Activated CD8-positive, alpha-beta memory T cell treated with anti-CD3 and anti-CD28 coated beads for 4 hours (primary cell): ENCODE measurements at regions not wholly inside any gene's neighbourhood (a gene's known extent, or its start where the extent isn't known, plus 50 kb on each side); places are given as distances from the start of the nearest gene placed in this dataset.
"Not testable (repeated sequence)": the region's sequence is repeated elsewhere in the genome, so short reads cannot be mapped to it uniquely, and the experiment has no call there.

Source experiments
- DNase-seq, 2 donors: peaks; one replicate each; pipeline ENCODE4 v3.0.0-alpha.2; 2020; ENCODE audit warnings: low read depth in 2 of 2

GRCh38 chr11:3514635-3515424, 127.0 kb downstream of the ART5 start:
- DNase-seq = not testable (repeated sequence)

GRCh38 chr11:3513311-3513710, 128.5 kb downstream of the ART5 start:
- DNase-seq = not testable (repeated sequence)

DNA sequence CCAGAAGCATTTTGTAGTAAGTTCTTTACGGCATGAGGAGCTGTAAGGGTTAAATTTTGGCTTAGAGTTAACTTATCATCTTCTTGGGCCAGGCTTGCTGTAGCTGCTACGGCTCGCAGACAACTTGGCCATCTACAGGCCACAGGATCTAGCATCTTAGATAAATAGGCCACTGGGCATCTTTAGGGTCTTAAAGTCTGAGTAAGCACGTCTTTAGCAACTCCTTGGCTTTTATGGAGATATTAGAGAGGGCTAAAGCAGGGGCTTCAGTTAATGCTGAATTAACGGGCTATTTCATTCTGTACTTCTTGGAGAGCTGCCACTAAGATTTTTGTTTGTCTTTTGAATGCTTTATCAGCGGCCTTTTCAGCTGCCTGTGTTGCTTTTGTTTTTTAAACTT, 129.0 kb downstream of the ART5 start:
- not testable (repeated sequence) for DNase-seq

DNA sequence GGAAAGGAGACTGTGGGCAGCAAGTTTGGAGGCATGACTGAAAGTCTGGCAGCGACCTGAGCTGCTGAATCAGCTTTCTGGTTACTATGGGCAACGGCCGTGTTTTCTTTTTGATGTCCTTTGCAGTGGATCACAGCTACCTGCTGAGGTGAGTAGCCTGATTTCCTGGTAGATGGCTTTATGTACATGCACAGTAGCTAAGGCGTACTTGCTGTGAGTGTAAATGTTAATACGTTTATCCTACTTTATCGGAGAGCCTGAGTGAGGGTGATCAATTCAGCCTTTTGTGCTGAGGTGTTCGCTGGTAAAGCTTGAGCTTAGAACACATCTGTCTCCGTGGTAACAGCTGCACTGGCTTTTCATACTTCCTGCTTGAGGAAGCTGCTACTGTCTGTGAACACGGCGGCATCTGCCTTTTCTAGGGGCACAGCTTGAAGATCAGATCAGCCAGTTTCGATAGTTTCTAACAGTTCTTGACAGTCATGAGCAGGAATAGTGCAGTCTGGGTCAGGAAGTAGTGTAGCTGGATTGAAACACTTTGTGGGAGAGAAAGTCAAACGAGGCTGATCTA, 129.6 kb downstream of the ART5 start:
- DNase-seq = not testable (repeated sequence)

DNA sequence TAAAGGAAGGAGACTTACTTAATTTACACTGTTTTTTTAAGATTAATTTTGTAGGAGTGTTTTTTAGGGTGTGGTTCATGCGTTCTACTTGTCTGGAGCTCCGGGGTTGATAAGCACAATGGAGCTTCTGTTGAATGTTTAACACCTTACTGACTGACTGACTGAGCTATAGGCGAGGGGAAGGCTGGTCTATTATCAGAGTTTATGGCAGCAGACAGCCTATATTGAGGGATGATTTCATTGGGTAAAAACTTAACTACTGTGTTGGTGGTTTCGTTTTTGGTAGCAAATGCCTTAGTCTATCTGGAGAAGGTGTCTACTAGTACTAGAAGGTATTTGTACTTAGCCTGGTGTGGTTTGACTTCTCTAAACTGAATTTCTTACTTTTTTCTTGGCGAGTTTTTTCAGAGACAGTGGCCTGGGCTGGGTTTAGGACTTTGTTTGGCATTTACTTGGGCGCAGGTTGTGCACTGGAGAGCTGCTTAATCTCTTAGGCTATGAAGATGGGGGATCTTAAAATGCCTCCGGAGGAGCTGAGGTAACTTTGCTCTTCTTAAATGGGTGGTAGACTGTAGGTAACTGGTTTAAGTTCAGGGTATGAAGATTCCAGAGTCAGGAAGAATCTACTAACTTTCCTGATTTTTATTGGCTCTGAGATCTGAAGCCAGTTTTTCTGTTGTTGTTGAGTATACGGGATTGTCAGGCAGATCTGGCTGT, 130.2 kb downstream of the ART5 start:
- DNase-seq = not testable (repeated sequence)

DNA sequence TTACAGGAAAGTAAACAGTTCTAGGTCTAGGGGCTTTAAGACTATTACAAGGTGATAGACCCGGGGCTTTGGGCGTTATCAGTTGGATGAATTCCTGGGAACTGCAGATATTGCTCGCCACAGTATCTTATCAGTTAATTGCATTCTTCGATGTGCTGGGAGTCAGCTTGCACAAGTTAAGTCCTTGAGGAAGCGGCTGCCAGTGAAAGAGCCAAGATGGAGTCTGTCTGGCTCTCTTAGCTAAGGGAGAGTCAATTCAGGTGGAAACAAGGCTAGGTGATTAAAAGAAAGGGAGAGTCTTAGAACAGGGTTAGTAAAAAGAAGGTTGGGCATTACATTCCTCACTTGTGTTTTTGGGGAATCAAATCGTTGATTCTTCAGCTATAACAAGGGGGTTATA, 130.6 kb upstream of the ZNF195 start:
- DNase-seq = not testable (repeated sequence)

GRCh38 chr11:3499198-3499597, 120.3 kb upstream of the ZNF195 start:
- not testable (repeated sequence) for DNase-seq

GRCh38 chr11:3498356-3498755, 119.4 kb upstream of the ZNF195 start:
- not testable (repeated sequence) for DNase-seq

- not testable (repeated sequence) for DNase-seq
Observed at GRCh38 chr11:3493152-3493551, 114.2 kb upstream of the ZNF195 start.

DNA sequence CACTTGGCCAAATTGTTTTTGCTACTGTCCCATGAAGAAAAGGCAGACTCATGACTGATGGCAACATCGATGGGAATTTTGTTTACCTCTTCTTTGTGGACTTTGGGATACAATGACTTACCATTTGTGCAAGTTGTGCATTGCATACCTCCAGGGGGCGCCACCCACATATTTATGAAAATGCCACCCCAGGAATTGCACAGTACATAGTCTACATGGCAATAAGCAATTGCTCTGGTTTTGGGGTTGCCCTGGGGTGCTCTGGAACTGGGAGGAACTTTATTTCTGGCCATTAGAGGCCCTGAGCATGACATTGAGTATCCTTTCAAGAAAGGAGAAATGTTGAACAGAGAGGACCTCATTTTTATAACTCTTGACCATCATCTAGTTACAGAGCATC, 109.1 kb upstream of the ZNF195 start:
- DNase-seq = not testable (repeated sequence)

DNA sequence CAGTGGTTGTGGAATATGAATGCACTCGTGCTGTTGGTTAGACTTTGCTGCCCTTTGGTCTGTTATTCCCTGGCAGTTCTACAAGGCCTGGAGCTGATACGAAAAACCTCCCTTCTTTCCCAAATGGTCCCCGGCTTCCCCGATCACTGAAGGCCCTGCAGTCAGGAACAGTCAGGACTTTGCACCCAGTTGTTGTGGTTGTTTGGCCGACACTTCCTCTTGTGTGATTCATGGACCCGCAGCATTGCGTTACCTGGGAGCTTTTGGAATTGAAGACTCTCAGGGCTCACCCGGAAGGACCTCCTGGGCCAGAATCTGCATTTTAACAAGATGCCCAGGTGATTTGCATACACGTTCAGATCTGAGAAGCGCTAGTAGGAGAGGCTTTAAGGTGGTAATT, 106.8 kb upstream of the ZNF195 start:
- not testable (repeated sequence) for DNase-seq

GRCh38 chr11:3476937-3477885, 98.3 kb upstream of the ZNF195 start:
- not testable (repeated sequence) for DNase-seq

DNA sequence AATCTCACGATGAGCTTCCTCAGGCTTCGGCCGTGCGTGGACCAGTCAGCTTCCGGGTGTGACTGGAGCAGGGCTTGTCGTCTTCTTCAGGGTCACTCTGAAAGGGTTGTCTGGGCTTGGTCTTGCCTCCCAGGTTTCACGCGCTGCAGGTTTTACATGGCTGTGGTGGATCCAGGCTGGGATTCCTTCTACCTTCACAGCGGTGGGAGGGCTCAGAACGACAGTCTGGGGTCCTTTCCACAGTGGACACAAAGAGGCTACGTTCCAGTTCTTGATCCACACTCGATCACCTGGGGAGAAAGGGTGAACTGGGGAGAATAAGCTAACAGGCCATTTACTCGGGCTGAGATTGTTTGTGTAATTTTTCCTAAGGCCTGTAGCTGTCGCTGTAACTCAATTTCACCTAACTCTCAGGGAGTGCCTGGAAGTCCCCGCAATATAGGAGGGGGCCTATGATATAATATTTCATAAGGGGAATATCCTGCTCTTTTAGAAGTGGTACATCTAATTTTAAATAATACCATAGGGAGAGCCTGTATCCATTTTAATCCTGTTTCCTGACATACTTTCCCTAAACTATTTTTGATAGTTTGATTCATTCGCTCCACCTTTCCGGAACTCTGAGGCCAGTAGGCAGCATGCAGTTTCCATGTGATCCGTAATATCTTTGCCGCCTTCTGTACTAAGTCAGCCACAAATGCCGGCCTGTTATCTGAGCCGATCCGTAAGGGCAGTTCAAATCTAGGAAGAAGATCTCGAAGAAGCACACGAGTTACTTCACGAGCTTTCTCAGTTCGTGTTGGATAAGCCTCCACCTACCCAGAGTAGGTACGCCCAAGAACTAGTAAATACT, 97.4 kb upstream of the ZNF195 start:
- DNase-seq = not testable (repeated sequence)

DNA sequence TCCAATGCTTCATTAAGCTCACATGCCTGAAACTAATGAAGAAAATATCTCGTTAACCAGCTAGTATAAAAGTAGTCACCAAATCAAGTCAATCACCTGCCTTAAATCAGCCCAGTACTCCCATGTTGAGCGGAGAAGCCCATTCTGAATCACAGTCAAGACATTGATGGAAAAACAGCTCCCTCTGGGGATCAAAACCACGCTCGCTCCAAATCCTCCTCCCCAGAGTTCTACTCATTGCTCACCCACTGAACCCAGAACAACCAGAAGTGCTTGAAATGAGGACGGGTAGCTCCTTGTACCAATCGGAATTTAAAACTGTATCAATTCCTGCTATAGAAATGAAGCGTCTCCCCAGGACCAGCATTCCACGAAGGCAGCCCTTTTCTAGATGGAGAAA, 90.0 kb upstream of the ZNF195 start:
- DNase-seq = not testable (repeated sequence)

DNA sequence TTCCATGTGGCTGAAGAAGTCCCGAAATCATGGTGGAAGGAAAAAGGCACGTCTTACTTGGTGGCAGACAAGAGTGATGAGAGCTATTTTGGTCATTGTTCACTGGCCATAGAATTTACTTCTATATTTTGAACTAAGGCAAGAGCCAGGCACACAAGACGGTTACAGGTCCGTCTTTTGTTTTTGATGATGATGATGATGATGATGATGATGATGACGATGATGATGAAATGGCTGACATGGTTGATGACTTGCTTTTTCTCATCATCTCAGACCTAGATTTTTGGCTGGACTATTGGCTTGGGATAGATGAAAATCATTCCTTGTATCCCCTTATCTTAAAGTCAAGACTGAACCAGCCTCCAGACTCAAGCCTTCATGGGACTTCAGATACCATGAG, 88.7 kb upstream of the ZNF195 start:
- not testable (repeated sequence) for DNase-seq

GRCh38 chr11:3455666-3456065, 76.7 kb upstream of the ZNF195 start:
- not testable (repeated sequence) for DNase-seq

- DNase-seq = peak; percentile 14 to 21
Observed at GRCh38 chr11:3454844-3455243, 75.9 kb upstream of the ZNF195 start.

- DNase-seq = not testable (repeated sequence)
Observed at GRCh38 chr11:3453596-3454256, 74.8 kb upstream of the ZNF195 start.

GRCh38 chr11:3450822-3451221, 71.9 kb upstream of the ZNF195 start:
- DNase-seq = not testable (repeated sequence)

DNA sequence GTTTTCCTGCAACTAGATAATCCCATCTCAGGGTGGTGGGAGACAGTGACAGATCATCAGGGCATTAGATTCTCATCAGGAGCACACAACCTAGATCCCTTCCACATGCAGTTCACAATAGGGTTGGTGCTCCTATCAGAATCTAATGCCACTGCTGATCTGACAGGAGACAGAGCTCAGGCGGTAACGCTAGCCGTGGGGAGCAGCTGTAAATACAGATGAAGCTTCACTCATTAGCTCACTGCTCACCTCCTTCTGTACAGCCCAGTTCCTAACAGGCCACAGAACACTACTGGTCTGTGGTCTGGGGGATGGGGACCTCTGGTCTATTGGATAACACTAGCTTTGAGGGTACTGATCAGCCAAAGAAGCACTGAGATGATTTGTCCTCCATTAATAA, 66.6 kb upstream of the ZNF195 start:
- DNase-seq = not testable (repeated sequence)
